OCI-LY7 (cell line): ENCODE measurements at regions not wholly inside any gene's neighbourhood (a gene's known extent, or its start where the extent isn't known, plus 50 kb on each side); places are given as distances from the start of the nearest gene placed in this dataset.

Experiments used
- EZH2phosphoT487 ChIP-seq: fragments of 200-600 bp; sonication (generic); IDR thresholded peaks from 2 replicates; pipeline ENCODE4 v1.6.1; 2018; ENCODE audit warnings: low read depth, borderline replicate concordance, mild to moderate bottlenecking, mixed run types, antibody characterized with exemption, low read length, moderate library complexity, mixed read lengths
- TF ChIP-seq, protein P1 (sequence below): fragments of 200-600 bp; sonication (generic); conservative IDR thresholded peaks from 2 replicates; pipeline ENCODE4 v1.5.1; 2014; ENCODE audit warnings: mild to moderate bottlenecking, antibody characterized with exemption, low read length, moderate library complexity, mixed read lengths

DNA sequence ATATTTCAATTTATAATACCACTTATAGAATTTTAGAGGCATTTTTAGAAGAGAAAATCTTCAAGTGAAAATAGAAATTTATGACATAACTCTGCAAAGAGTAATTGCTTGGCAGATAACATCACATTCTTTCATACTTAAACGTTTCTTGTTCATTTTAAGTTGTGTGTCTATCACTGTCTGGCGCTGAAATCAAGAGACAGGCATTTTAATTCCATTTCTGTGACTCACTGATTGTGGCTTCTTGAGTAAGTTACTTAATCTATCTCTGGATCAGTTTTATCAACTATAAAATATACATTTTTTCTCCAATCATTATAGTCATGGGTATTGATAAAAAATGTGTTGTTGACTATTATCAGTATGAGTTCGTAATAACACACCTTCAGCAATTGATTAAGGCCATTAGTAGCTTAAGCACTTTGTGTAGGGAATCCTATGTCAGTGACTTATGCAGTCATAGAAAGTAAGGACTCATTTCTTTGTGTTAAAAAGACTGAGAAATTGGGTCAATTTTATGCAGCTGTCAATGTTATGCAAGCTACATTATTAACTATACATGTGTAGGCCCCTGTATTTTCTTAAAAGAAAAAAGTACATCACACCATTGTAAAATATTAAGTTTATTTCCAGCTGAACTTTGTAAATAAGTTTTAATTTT is 497.3 kb downstream of the CCDC85A start:
- TF ChIP-seq, protein P1, sequence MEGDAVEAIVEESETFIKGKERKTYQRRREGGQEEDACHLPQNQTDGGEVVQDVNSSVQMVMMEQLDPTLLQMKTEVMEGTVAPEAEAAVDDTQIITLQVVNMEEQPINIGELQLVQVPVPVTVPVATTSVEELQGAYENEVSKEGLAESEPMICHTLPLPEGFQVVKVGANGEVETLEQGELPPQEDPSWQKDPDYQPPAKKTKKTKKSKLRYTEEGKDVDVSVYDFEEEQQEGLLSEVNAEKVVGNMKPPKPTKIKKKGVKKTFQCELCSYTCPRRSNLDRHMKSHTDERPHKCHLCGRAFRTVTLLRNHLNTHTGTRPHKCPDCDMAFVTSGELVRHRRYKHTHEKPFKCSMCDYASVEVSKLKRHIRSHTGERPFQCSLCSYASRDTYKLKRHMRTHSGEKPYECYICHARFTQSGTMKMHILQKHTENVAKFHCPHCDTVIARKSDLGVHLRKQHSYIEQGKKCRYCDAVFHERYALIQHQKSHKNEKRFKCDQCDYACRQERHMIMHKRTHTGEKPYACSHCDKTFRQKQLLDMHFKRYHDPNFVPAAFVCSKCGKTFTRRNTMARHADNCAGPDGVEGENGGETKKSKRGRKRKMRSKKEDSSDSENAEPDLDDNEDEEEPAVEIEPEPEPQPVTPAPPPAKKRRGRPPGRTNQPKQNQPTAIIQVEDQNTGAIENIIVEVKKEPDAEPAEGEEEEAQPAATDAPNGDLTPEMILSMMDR: no peak
- no peak for TF ChIP-seq EZH2phosphoT487
